HCT116 (cell line): ENCODE measurements at regions not wholly inside any gene's neighbourhood (a gene's known extent, or its start where the extent isn't known, plus 50 kb on each side); places are given as distances from the start of the nearest gene placed in this dataset.

ENCODE experiments used
- ATAC-seq: fragments of 200-7000 bp; cut with Tn5 transposase; 2 replicates; pipeline ENCODE4 v1.9.1; 2020; ENCODE audit warnings: mild to moderate bottlenecking, moderate library complexity
- BruUV-seq: library from RNA; stranded (reverse); fragments of 400-500 nt; replicated peaks from 2 replicates; lab custom pipeline; 2021; lab: Mats Ljungman, UMichigan
- CTCF ChIA-PET: fragments of 300-600 bp; sonication (Branson Sonifier 250); formaldehyde crosslinking; loops from one replicate; lab custom pipeline; 2021; ENCODE audit warnings: antibody characterized with exemption; lab: Charles Lee
- POLR2A ChIA-PET: fragments of 300-600, 350-600 bp; sonication (Branson Sonifier 250); formaldehyde crosslinking; loops from one replicate; lab custom pipeline; 2021; ENCODE audit warnings: antibody characterized with exemption; lab: Charles Lee
- RAD21 ChIA-PET, 2 experiments: fragments of 300-600 bp; sonication (Branson Sonifier 250); formaldehyde crosslinking; loops; one replicate each; lab custom pipeline; 2023; ENCODE audit warnings: low total read pairs in 2 of 2; ENCODE audit not compliant: uncharacterized antibody in 2 of 2, unreplicated experiment in 2 of 2, low non-redundant PET in 1 of 2; lab: Charles Lee
- DNase-seq: peaks from one replicate; pipeline ENCODE4 v3.0.0-alpha.2; 2010; ENCODE audit warnings: low read depth, low spot score
- H2AFZ ChIP-seq: fragments of 200-600 bp; shearing (Covaris generic), sonication (generic); 2 replicates; pipeline ENCODE4 v1.6.1; 2017; ENCODE audit warnings: low read depth, mixed run types, mixed read lengths, antibody characterized with exemption, low read length; ENCODE audit not compliant: poor library complexity, severe bottlenecking
- H3K27ac ChIP-seq: 2 replicates; pipeline ENCODE4 v1.5.1; 2012; ENCODE audit warnings: low read depth, low read length
- H3K27me3 ChIP-seq: fragments of 200-600 bp; sonication (generic); 2 replicates; pipeline ENCODE4 v1.6.1; 2016; ENCODE audit warnings: mixed run types, low read length, mixed read lengths; ENCODE audit not compliant: insufficient read depth
- H3K36me3 ChIP-seq, 2 experiments: fragments of 200-500 bp in 1 of 2; fragments of 200-600 bp in 1 of 2; sonication (Bioruptor generic) in 1 of 2; sonication (generic) in 1 of 2; 2 replicates each; pipeline versions ENCODE4 v1.5.1 to v1.6.1; 2014 to 2016; ENCODE audit warnings: low read length in 2 of 2, inconsistent platforms in 1 of 2, mixed read lengths in 1 of 2, mixed run types in 1 of 2; ENCODE audit not compliant: insufficient read depth in 2 of 2, control insufficient read depth in 1 of 2
- H3K4me1 ChIP-seq, 2 experiments: fragments of 200-600 bp in 1 of 2; sonication (generic) in 1 of 2; 2 replicates each; pipeline versions ENCODE4 v1.5.1 to v1.6.1; 2012 to 2017; ENCODE audit warnings: low read length in 2 of 2, inconsistent platforms in 1 of 2, mild to moderate bottlenecking in 1 of 2, mixed read lengths in 1 of 2, mixed run types in 1 of 2, moderate library complexity in 1 of 2; ENCODE audit not compliant: insufficient read depth in 2 of 2, control insufficient read depth in 1 of 2
- H3K4me2 ChIP-seq: fragments of 200-600 bp; sonication (generic); 2 replicates; pipeline ENCODE4 v1.6.1; 2017; ENCODE audit warnings: mixed run types, low read length, mixed read lengths
- H3K4me3 ChIP-seq, 2 experiments: fragments of 200-600 bp in 1 of 2; sonication (generic) in 1 of 2; replicated peaks in 1 of 2; 2 replicates each; pipeline ENCODE4 v1.5.1; 2011 to 2016; ENCODE audit warnings: low read length in 2 of 2, control low read depth in 1 of 2, low read depth in 1 of 2, mild to moderate bottlenecking in 1 of 2, mixed read lengths in 1 of 2, mixed run types in 1 of 2
- H3K79me2 ChIP-seq: fragments of 200-600 bp; sonication (generic); 2 replicates; pipeline ENCODE4 v1.6.1; 2017; ENCODE audit warnings: mild to moderate bottlenecking, mixed run types, low read length, moderate library complexity, mixed read lengths; ENCODE audit not compliant: insufficient read depth
- H3K9ac ChIP-seq: fragments of 200-600 bp; sonication (generic); 2 replicates; pipeline ENCODE4 v1.6.1; 2016; ENCODE audit warnings: low read length, mixed read lengths
- H3K9me2 ChIP-seq: fragments of 200-600 bp; sonication (generic), shearing (Covaris generic); 2 replicates; pipeline ENCODE4 v1.6.1; 2017; ENCODE audit warnings: mixed run types, mild to moderate bottlenecking, moderate library complexity; ENCODE audit not compliant: insufficient read depth
- H3K9me3 ChIP-seq, 2 experiments: fragments of 200-500 bp in 1 of 2; fragments of 200-600 bp in 1 of 2; sonication (Bioruptor generic) in 1 of 2; sonication (generic) in 1 of 2; 2 replicates each; pipeline ENCODE4 v1.6.1; 2014 to 2017; ENCODE audit warnings: low read length in 2 of 2, mixed read lengths in 2 of 2, inconsistent platforms in 1 of 2, low read depth in 1 of 2, mild to moderate bottlenecking in 1 of 2, mixed run types in 1 of 2, moderate library complexity in 1 of 2; ENCODE audit not compliant: control insufficient read depth in 1 of 2, insufficient read depth in 1 of 2
- H4K20me1 ChIP-seq: fragments of 200-600 bp; sonication (generic), shearing (Covaris generic); 2 replicates; pipeline ENCODE4 v1.6.1; 2017; ENCODE audit warnings: mixed run types, mild to moderate bottlenecking, moderate library complexity; ENCODE audit not compliant: insufficient read depth
- ATF3 ChIP-seq: IDR thresholded peaks from 2 replicates; pipeline ENCODE4 v1.6.1; 2012
- CTCF ChIP-seq, 3 experiments: fragments of 200-600 bp in 1 of 3; sonication (generic) in 1 of 3; IDR thresholded peaks in 2 of 3; conservative IDR thresholded peaks in 1 of 3; 2 replicates each; pipeline ENCODE4 v1.5.1; 2012 to 2017; ENCODE audit warnings: low read depth in 2 of 3, low read length in 2 of 3, antibody characterized with exemption in 1 of 3, borderline replicate concordance in 1 of 3, control low read depth in 1 of 3, mild to moderate bottlenecking in 1 of 3, mixed read lengths in 1 of 3, mixed run types in 1 of 3, moderate library complexity in 1 of 3; ENCODE audit not compliant: insufficient read depth in 1 of 3
- EGR1 ChIP-seq: IDR thresholded peaks from 2 replicates; pipeline ENCODE4 v1.6.1; 2012; ENCODE audit warnings: low read depth
- ELF1 ChIP-seq: IDR thresholded peaks from 2 replicates; pipeline ENCODE4 v1.6.1; 2012; ENCODE audit warnings: low read depth, borderline replicate concordance
- EZH2 ChIP-seq: fragments of 200-600 bp; sonication (generic); IDR thresholded peaks from 2 replicates; pipeline ENCODE4 v1.6.1; 2017; ENCODE audit warnings: antibody characterized with exemption, mixed run types
- EZH2phosphoT487 ChIP-seq: fragments of 200-600 bp; IDR thresholded peaks from 2 replicates; pipeline ENCODE4 v1.6.1; 2018; ENCODE audit warnings: antibody characterized with exemption, borderline replicate concordance
- FOSL1 ChIP-seq: IDR thresholded peaks from 2 replicates; pipeline ENCODE4 v1.6.1; 2012; ENCODE audit warnings: low read depth
- JUND ChIP-seq: IDR thresholded peaks from 2 replicates; pipeline ENCODE4 v1.6.1; 2012
- POLR2A ChIP-seq: IDR thresholded peaks from 2 replicates; pipeline ENCODE4 v1.7.0; 2011; ENCODE audit warnings: borderline replicate concordance; ENCODE audit not compliant: insufficient read depth, insufficient read length; ENCODE audit errors: extremely low read depth
- POLR2AphosphoS5 ChIP-seq: IDR thresholded peaks from 2 replicates; pipeline ENCODE4 v1.6.1; 2011; ENCODE audit warnings: mild to moderate bottlenecking, low read depth, low read length, moderate library complexity
- RAD21 ChIP-seq: IDR thresholded peaks from 2 replicates; pipeline ENCODE4 v1.6.1; 2012; ENCODE audit warnings: low read depth, mild to moderate bottlenecking
- SIN3A ChIP-seq: IDR thresholded peaks from 2 replicates; pipeline ENCODE4 v1.6.1; 2012; ENCODE audit warnings: low read depth
- SP1 ChIP-seq: IDR thresholded peaks from 2 replicates; pipeline ENCODE4 v1.6.1; 2012; ENCODE audit warnings: low read depth
- SRF ChIP-seq: IDR thresholded peaks from 2 replicates; pipeline ENCODE4 v1.6.1; 2012; ENCODE audit warnings: low read depth
- TCF7L2 ChIP-seq: IDR thresholded peaks from 2 replicates; pipeline ENCODE4 v1.7.0; 2011; ENCODE audit warnings: borderline replicate concordance, inconsistent platforms; ENCODE audit not compliant: insufficient read depth, insufficient read length; ENCODE audit errors: extremely low read depth
- YY1 ChIP-seq: IDR thresholded peaks from 2 replicates; pipeline ENCODE4 v1.6.1; 2011; ENCODE audit warnings: low read length, low read depth, moderate library complexity, mild to moderate bottlenecking; ENCODE audit not compliant: insufficient replicate concordance; ENCODE audit errors: extremely low read depth
- ZNF274 ChIP-seq: fragments of 200-500 bp; sonication (Bioruptor generic); IDR thresholded peaks from 2 replicates; pipeline ENCODE4 v1.6.1; 2014; ENCODE audit warnings: mild to moderate bottlenecking, low read depth, low read length, inconsistent platforms
- intact Hi-C: fragments of 100-400 bp; cut with micrococcal nuclease; formaldehyde crosslinking; loops from 2 replicates; pipeline ENCODE4 v1.10.0; 2022

- H3K27me3 ChIP-seq = no peaks in the 10 kb centered on the region
- no peaks in the 10 kb centered on the region for H3K9me2 ChIP-seq
- H3K9ac ChIP-seq = no peak overlapping the region
- H3K9me3 ChIP-seq = no peaks in the 10 kb centered on the region
- H3K4me3 ChIP-seq = no peak overlapping the region
- H4K20me1 ChIP-seq = no peaks in the 10 kb centered on the region
- ATAC-seq (no peak), DNase-seq (no peak)
- H3K27ac ChIP-seq = no peak overlapping the region
- H3K4me1 ChIP-seq = no peaks in the 10 kb centered on the region
- H2AFZ ChIP-seq = no peak overlapping the region
- TF ChIP-seq SIN3A (no peak), EZH2phosphoT487 (no peak), POLR2AphosphoS5 (no peak), ATF3 (no peak), YY1 (no peak), RAD21 (no peak), ZNF274 (no peak), ELF1 (no peak), JUND (no peak), POLR2A (no peak), SRF (no peak), CTCF (IDR thresholded peaks at IDR 0.05 in 2 of 3, conservative IDR thresholded peaks at IDR 0.05 in 1 of 3; ENCODE audit: borderline replicate concordance in 1 of 3, insufficient read depth in 1 of 3, low read depth in 2 of 3, low read length in 2 of 3) (no peak), EZH2 (no peak), SP1 (no peak), TCF7L2 (no peak), FOSL1 (no peak), EGR1 (no peak)
- no peaks in the 10 kb centered on the region for H3K79me2 ChIP-seq
- RAD21 ChIA-PET = no interaction called here
- no peak overlapping the region for H3K4me2 ChIP-seq
- POLR2A ChIA-PET = no interaction called here
- no peaks in the 10 kb centered on the region for H3K36me3 ChIP-seq
- BruUV-seq = no TSS peak
- intact Hi-C loops = no loop called here
- CTCF ChIA-PET = no interaction called here
Observed at GRCh38 chr2:143981428-143981827, 538.5 kb downstream of the ZEB2 start.
